ENCODE measurements at regions not wholly inside any gene's neighbourhood (a gene's known extent, or its start where the extent isn't known, plus 50 kb on each side); places are given as distances from the start of the nearest gene placed in this dataset.

DNA sequence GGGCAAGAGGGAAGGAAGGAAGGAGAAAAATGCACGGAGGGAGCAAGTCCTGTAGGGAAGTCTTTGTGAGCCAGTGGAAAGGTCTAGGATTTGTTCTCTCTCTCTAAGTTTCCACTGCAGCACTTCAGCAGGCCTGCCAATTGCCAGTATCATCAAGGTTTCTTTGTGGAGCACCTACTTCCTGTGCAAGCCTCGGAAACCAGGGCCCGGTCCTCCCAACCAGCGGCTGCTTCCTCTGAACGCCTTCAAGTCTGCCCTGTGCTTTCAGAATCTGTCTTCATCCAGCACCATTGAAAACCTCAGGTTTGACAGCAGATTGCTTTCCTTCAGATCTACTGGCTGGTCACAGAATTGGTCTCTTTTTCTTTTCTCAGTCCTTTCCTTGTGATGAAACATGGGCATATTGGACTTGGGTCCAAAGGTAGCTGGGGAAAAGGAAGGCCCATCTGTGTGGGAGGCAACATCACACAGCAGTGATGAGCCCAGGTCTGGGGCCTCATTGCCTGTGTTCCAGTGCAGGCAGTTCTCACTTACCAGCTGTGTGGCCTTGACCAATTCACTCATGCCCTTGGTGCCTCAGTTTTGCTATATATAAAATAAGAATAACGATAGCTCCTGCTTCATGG, 144.5 kb downstream of the SEC16B start:
- Histone ChIP-seq H3K27ac (ENCODE audit: low read depth, low read length) (no peak overlapping the region), H2AFZ (ENCODE audit: low read depth, low read length, severe bottlenecking) (no peak overlapping the region), H3K27me3 (ENCODE audit: low read length) (no peaks in the 10 kb centered on the region), H3K4me3 (ENCODE audit: insufficient read depth, low read length, poor library complexity, severe bottlenecking) (no peak overlapping the region), H3F3A (ENCODE audit: insufficient read depth) (no peaks in the 10 kb centered on the region), H3K9me2 (replicated peaks; ENCODE audit: insufficient read depth, low read length) (no peaks in the 10 kb centered on the region), H3K4me2 (ENCODE audit: low read depth, low read length, poor library complexity, severe bottlenecking) (no peak overlapping the region), H3K9me3 (ENCODE audit: insufficient read depth, low read length) (no peaks in the 10 kb centered on the region), H4K20me1 (ENCODE audit: low read depth, low read length) (no peaks in the 10 kb centered on the region), H3K9ac (ENCODE audit: low read length) (no peak overlapping the region), H3K36me3 (ENCODE audit: low read length) (no peaks in the 10 kb centered on the region), H3K79me2 (ENCODE audit: insufficient read depth, low read length) (no peaks in the 10 kb centered on the region)
- TF ChIP-seq, protein P1, sequence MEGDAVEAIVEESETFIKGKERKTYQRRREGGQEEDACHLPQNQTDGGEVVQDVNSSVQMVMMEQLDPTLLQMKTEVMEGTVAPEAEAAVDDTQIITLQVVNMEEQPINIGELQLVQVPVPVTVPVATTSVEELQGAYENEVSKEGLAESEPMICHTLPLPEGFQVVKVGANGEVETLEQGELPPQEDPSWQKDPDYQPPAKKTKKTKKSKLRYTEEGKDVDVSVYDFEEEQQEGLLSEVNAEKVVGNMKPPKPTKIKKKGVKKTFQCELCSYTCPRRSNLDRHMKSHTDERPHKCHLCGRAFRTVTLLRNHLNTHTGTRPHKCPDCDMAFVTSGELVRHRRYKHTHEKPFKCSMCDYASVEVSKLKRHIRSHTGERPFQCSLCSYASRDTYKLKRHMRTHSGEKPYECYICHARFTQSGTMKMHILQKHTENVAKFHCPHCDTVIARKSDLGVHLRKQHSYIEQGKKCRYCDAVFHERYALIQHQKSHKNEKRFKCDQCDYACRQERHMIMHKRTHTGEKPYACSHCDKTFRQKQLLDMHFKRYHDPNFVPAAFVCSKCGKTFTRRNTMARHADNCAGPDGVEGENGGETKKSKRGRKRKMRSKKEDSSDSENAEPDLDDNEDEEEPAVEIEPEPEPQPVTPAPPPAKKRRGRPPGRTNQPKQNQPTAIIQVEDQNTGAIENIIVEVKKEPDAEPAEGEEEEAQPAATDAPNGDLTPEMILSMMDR (IDR thresholded peaks at IDR 0.05; ENCODE audit: insufficient read depth, low read length, poor library complexity, severe bottlenecking) = no peak

DNA sequence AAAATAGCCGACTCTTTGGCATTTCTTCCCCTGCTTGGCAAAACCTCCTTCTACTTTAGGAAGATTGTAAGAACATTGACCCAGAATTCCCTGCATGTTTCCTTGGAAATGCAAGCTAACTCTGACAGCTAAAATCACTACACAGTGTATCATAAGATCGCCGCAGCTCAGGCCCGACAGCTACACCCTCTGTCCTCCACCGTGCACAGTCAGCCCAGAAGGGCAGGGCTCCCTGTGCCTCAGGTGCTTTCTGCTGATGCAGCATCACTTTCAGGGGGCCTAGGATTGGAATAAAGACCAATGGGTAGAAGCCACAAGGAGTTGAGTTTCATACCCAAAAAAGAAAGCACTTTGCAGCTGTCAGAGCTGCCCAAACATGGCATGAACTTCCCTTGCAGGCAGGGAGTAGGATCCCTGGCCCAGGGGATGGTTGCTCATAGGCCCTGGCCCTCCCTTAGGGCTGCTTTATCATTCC, 145.3 kb downstream of the SEC16B start:
- Histone ChIP-seq H3K9ac (ENCODE audit: low read length) (no peak overlapping the region), H3K4me3 (ENCODE audit: insufficient read depth, low read length, poor library complexity, severe bottlenecking) (no peak overlapping the region), H3K27ac (ENCODE audit: low read depth, low read length) (no peak overlapping the region), H3K27me3 (ENCODE audit: low read length) (no peaks in the 10 kb centered on the region), H3K9me2 (replicated peaks; ENCODE audit: insufficient read depth, low read length) (no peaks in the 10 kb centered on the region), H2AFZ (ENCODE audit: low read depth, low read length, severe bottlenecking) (no peak overlapping the region), H4K20me1 (ENCODE audit: low read depth, low read length) (no peaks in the 10 kb centered on the region), H3F3A (ENCODE audit: insufficient read depth) (no peaks in the 10 kb centered on the region), H3K79me2 (ENCODE audit: insufficient read depth, low read length) (no peaks in the 10 kb centered on the region), H3K9me3 (ENCODE audit: insufficient read depth, low read length) (no peaks in the 10 kb centered on the region), H3K4me2 (ENCODE audit: low read depth, low read length, poor library complexity, severe bottlenecking) (no peak overlapping the region), H3K36me3 (ENCODE audit: low read length) (no peaks in the 10 kb centered on the region)
- TF ChIP-seq, protein P1 (IDR thresholded peaks at IDR 0.05; ENCODE audit: insufficient read depth, low read length, poor library complexity, severe bottlenecking) = no peak
- TF ChIP-seq EZH2phosphoT487 (conservative IDR thresholded peaks at IDR 0.05; ENCODE audit: low read length) = no peak

DNA sequence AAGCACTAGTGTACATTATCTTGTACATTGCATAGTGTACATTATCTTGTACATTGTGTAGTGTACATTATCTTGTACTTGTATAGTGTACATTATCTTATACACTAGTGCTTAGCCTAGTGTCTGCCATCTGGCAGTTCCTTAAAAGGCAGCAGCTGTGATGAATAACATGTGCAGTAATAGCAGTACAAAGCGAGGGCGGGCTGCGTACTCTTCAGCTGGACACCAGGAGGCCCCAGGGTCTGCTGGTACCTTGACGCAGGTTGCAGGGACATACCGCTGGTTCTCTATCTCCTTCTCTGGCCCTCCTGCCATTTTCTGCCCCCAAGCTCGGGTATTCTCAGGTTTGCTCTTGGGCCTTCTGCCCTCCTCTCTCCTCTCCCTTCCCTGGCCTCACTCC, 149.6 kb downstream of the SEC16B start:
- Histone ChIP-seq H3K4me2 (ENCODE audit: low read depth, low read length, poor library complexity, severe bottlenecking) (no peak overlapping the region), H3K79me2 (ENCODE audit: insufficient read depth, low read length) (no peaks in the 10 kb centered on the region), H3F3A (ENCODE audit: insufficient read depth) (no peaks in the 10 kb centered on the region), H3K9ac (ENCODE audit: low read length) (no peak overlapping the region), H3K27ac (ENCODE audit: low read depth, low read length) (no peak overlapping the region), H3K36me3 (ENCODE audit: low read length) (no peaks in the 10 kb centered on the region), H2AFZ (ENCODE audit: low read depth, low read length, severe bottlenecking) (no peak overlapping the region), H3K4me3 (ENCODE audit: insufficient read depth, low read length, poor library complexity, severe bottlenecking) (no peak overlapping the region), H3K9me2 (replicated peaks; ENCODE audit: insufficient read depth, low read length) (no peaks in the 10 kb centered on the region), H3K9me3 (ENCODE audit: insufficient read depth, low read length) (no peaks in the 10 kb centered on the region), H3K27me3 (ENCODE audit: low read length) (no peaks in the 10 kb centered on the region), H4K20me1 (ENCODE audit: low read depth, low read length) (no peaks in the 10 kb centered on the region)
- TF ChIP-seq, protein P1 (IDR thresholded peaks at IDR 0.05; ENCODE audit: insufficient read depth, low read length, poor library complexity, severe bottlenecking) = no peak
- no peak for TF ChIP-seq EZH2phosphoT487 (conservative IDR thresholded peaks at IDR 0.05; ENCODE audit: low read length)

Measured in SU-DHL-6 (cell line).